Muscle of back (tissue), 3 donors: ENCODE measurements at regions not wholly inside any gene's neighbourhood (a gene's known extent, or its start where the extent isn't known, plus 50 kb on each side); places are given as distances from the start of the nearest gene placed in this dataset.

Experiments
- DNase-seq, 3 donors: peaks; one replicate each; pipeline versions ENCODE4 v3.0.0 to v3.0.0-alpha.2; 2013

GRCh38 chr2:16161085-16161565, 220.8 kb downstream of the MYCN start:
- DNase-seq, result no peak

DNA sequence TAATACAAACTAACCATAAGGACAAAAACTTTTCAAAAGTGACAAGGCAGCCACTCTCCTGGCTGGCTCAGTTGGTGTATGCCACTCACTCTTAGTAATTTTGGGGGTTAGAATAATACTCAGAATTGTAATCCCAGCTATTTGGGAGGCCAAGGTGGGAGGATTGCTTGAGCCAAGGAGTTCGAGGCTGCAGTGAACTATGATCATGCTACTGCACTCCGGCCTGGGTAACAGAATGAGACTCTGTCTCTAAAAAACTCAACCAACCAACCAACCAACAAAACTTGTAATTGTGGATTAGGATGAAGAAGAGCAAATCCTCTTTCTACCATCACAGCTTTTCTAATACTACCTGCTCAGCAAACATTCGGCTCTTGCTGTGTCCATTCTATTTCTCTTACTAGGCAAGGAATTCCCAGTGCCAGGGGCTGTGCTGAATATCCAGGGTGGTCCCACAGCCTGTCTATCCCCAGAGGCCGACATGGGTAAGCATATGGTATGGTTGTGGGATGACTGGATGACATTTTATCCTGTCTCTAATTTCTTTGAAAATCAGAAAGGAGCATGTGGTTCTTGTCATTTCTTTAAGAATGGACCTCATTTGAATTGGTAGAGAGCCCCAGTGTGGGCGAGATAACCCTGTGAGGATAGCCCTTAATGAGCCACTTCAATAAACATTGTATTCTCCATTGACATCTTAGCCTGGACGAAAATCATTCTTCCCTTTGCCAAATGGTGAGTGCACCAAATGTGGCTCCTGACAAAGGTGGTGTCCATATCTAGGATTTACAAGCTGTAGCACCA, 220.1 kb downstream of the MYCN start:
- DNase-seq, result no peak

GRCh38 chr2:16156411-16156810, 216.1 kb downstream of the MYCN start:
- no peak for DNase-seq

GRCh38 chr2:16155766-16156165, 215.4 kb downstream of the MYCN start:
- DNase-seq, result no peak

DNA sequence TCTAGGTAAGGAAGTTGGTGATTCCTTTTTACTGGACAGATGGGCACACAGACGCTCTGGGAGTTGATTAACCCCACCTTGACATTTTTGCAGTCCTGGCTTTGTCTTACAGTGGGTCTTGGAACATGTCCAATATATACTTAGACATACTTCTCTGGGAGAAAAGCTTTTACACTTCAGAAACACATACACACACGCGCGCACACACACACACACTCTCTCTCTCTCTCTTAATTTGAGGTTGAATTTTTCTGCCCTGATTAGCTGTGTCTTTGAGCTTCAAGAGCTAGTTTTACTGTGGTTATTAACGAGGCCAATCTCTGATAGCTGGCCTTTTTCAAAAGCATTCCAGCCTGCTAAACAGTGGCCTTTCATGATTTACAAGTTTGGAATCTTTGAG, 215.0 kb downstream of the MYCN start:
- no peak for DNase-seq

DNA sequence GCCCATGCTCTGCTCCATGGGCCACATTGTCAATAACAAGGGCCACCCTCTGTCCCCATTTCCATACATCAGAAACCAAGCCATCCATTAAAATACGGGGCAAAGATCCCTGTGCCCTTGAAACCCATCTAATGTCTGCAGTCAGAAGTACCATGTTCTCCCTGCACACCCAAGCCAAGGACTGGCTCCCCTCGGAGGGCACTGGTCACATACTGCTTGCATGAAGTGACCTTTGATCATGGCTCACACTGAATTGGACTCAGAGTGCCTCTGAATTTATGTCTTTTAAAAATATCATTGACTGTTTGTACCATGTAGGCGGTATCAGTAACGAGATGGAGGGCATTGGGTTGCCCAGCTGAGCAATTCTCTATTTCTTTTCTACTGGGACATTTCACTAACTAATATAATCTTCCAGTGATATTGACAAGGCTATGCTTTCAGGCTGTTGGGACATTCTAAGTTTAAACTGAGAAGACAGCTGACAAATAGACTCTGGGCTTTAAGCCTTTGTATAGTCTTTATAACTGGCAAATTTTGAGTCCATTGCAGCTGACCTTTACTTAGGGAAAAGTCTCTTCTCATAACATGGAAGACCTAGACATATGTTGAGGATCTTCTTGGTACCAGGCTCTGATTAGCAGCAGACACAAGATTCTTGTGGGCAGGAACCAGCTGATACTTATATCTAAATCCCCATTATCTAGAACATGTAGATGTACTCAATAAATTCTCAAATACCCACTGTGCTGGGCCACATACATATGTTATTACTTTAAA, 214.3 kb downstream of the MYCN start:
- no peak for DNase-seq

DNA sequence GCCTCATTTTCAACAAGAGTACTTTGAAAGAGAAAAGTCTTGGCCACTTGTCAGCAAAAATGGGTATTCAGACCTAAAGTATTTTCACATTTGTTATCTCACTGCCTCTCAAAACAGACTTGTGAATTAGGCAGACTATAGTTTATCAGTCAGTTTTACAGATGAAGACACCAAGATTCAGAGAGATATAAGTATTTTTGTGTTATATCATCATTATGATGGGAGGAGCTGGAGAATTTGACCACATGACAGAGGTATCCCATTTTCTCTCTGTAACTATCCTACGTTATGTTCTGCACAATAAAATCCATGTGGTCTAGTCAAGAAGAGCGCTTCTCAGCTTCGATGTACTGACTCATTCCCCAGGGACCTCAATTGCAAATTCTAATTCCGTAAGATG, 213.7 kb downstream of the MYCN start:
- DNase-seq, result no peak

DNA sequence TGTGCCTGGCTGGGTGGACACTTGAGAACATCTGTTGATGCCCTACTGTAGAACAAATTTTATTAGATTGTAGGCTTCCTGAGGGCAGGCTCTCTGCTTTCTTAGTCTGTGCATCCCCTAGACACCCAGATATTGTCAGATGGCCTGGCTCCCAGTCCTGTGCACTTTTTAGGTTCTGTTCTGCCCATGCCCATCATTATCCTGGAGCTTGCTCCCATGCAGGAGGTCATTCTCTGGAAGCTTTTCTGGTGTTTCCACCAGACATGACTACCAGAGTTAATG, 213.3 kb downstream of the MYCN start:
- DNase-seq, result no peak

- DNase-seq, result no peak
Observed at GRCh38 chr2:16152928-16153753, 212.8 kb downstream of the MYCN start.

- DNase-seq, result no peak
Observed at GRCh38 chr2:16152071-16152927, 211.9 kb downstream of the MYCN start.

- no peak for DNase-seq
Observed at GRCh38 chr2:16151651-16152050, 211.3 kb downstream of the MYCN start.

GRCh38 chr2:16151281-16151570, 210.9 kb downstream of the MYCN start:
- DNase-seq, result no peak

- DNase-seq, result no peak
Observed at GRCh38 chr2:16150456-16151280, 210.3 kb downstream of the MYCN start.

- DNase-seq, result no peak
Observed at GRCh38 chr2:16149349-16150243, 209.2 kb downstream of the MYCN start.

GRCh38 chr2:16148632-16149348, 208.4 kb downstream of the MYCN start:
- no peak for DNase-seq

- DNase-seq, result no peak
Observed at GRCh38 chr2:16142383-16143361, 202.3 kb downstream of the MYCN start.

DNA sequence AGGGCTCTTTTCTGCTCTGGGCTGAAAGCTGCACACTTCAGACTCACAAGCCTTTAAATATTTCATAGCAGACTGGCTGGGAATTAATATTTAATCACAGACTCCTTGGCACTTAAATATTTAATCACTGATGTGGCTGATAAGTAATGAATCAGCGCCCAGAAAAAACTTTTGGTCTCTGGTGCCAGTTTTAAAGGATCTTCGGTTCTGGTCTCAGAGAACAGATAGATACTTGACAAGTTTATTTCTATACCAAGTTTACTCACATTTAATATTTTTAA, 201.2 kb downstream of the MYCN start:
- DNase-seq, result no peak
